MG63 (cell line): ENCODE measurements at regions not wholly inside any gene's neighbourhood (a gene's known extent, or its start where the extent isn't known, plus 50 kb on each side); places are given as distances from the start of the nearest gene placed in this dataset.
"Not testable (repeated sequence)": the region's sequence is repeated elsewhere in the genome, so short reads cannot be mapped to it uniquely, and the experiment has no call there.

Experiments
- DNase-seq: peaks from one replicate; pipeline ENCODE4 v3.0.0-alpha.2; 2020
- H3K27me3 ChIP-seq: fragments of 250-450 bp; sonication (Bioruptor Pico); 2 replicates; pipeline ENCODE4 v1.5.1; 2020; ENCODE audit warnings: mild to moderate bottlenecking, moderate library complexity
- H3K36me3 ChIP-seq: fragments of 250-450 bp; sonication (Bioruptor Pico); 2 replicates; pipeline ENCODE4 v1.5.1; 2020; ENCODE audit warnings: mild to moderate bottlenecking, moderate library complexity
- H3K4me3 ChIP-seq: fragments of 250-450 bp; sonication (Bioruptor Pico); 2 replicates; pipeline ENCODE4 v1.5.1; 2020; ENCODE audit warnings: mild to moderate bottlenecking, moderate library complexity
- H3K9me3 ChIP-seq: fragments of 250-450 bp; sonication (Bioruptor Pico); 2 replicates; pipeline ENCODE4 v1.5.1; 2020; ENCODE audit warnings: mild to moderate bottlenecking, moderate library complexity

GRCh38 chr16:63806794-63807506 lies 1314.9 kb downstream of the CDH11 start:
- Histone ChIP-seq H3K9me3 (no peaks in the 10 kb centered on the region), H3K36me3 (no peaks in the 10 kb centered on the region), H3K4me3 (no peak overlapping the region), H3K27me3 (no peaks in the 10 kb centered on the region)
- DNase-seq = no peak

- H3K4me3 ChIP-seq = no peak overlapping the region
- no peaks in the 10 kb centered on the region for H3K27me3 ChIP-seq
- no peaks in the 10 kb centered on the region for H3K9me3 ChIP-seq
- no peak for DNase-seq
- H3K36me3 ChIP-seq = no peaks in the 10 kb centered on the region
Observed at GRCh38 chr16:63804126-63804525, 1317.7 kb downstream of the CDH11 start.

- DNase-seq = no peak
- Histone ChIP-seq H3K27me3 (no peaks in the 10 kb centered on the region), H3K36me3 (no peaks in the 10 kb centered on the region), H3K9me3 (no peaks in the 10 kb centered on the region), H3K4me3 (no peak overlapping the region)
Observed at GRCh38 chr16:63789603-63790002, 1332.3 kb downstream of the CDH11 start.

GRCh38 chr16:63787014-63787413 lies 1334.8 kb downstream of the CDH11 start:
- DNase-seq = no peak
- Histone ChIP-seq H3K9me3 (no peaks in the 10 kb centered on the region), H3K4me3 (no peak overlapping the region), H3K27me3 (no peaks in the 10 kb centered on the region), H3K36me3 (no peaks in the 10 kb centered on the region)

GRCh38 chr16:63785170-63785569 lies 1336.7 kb downstream of the CDH11 start:
- Histone ChIP-seq H3K36me3 (no peaks in the 10 kb centered on the region), H3K4me3 (no peak overlapping the region), H3K27me3 (no peaks in the 10 kb centered on the region), H3K9me3 (no peaks in the 10 kb centered on the region)
- DNase-seq = no peak

- H3K9me3 ChIP-seq = no peaks in the 10 kb centered on the region
- DNase-seq = no peak
- no peaks in the 10 kb centered on the region for H3K36me3 ChIP-seq
Observed at GRCh38 chr16:63776437-63776836, 1345.4 kb downstream of the CDH11 start.

GRCh38 chr16:63776034-63776433 lies 1345.8 kb downstream of the CDH11 start:
- H3K27me3 ChIP-seq = no peaks in the 10 kb centered on the region

More at GRCh38 chr16:63776437-63776836, 1345.4 kb downstream of the CDH11 start:
- Histone ChIP-seq H3K27me3 (no peaks in the 10 kb centered on the region), H3K4me3 (no peak overlapping the region)

GRCh38 chr16:63774302-63774701 lies 1347.6 kb downstream of the CDH11 start:
- Histone ChIP-seq H3K27me3 (no peaks in the 10 kb centered on the region), H3K4me3 (no peak overlapping the region), H3K36me3 (no peaks in the 10 kb centered on the region), H3K9me3 (no peaks in the 10 kb centered on the region)
- DNase-seq = no peak

More at GRCh38 chr16:63776034-63776433, 1345.8 kb downstream of the CDH11 start:
- no peak for DNase-seq
- no peak overlapping the region for H3K4me3 ChIP-seq
- no peaks in the 10 kb centered on the region for H3K9me3 ChIP-seq
- no peaks in the 10 kb centered on the region for H3K36me3 ChIP-seq

GRCh38 chr16:63769211-63769610 lies 1352.7 kb downstream of the CDH11 start:
- DNase-seq = no peak
- no peaks in the 10 kb centered on the region for H3K27me3 ChIP-seq
- H3K4me3 ChIP-seq = no peak overlapping the region
- H3K36me3 ChIP-seq = no peaks in the 10 kb centered on the region
- H3K9me3 ChIP-seq = no peaks in the 10 kb centered on the region

- H3K36me3 ChIP-seq, DNase-seq, H3K27me3 ChIP-seq, H3K4me3 ChIP-seq, H3K9me3 ChIP-seq: not testable (repeated sequence)
Observed at GRCh38 chr16:63760246-63760645, 1361.6 kb downstream of the CDH11 start.

- Histone ChIP-seq H3K4me3 (no peak overlapping the region), H3K9me3 (no peaks in the 10 kb centered on the region)
- no peak for DNase-seq
Observed at GRCh38 chr16:63752347-63752746, 1369.5 kb downstream of the CDH11 start.

GRCh38 chr16:63749276-63749675 lies 1372.6 kb downstream of the CDH11 start:
- H3K36me3 ChIP-seq = no peaks in the 10 kb centered on the region
- no peaks in the 10 kb centered on the region for H3K9me3 ChIP-seq
- H3K4me3 ChIP-seq = no peak overlapping the region
- DNase-seq = no peak
- no peaks in the 10 kb centered on the region for H3K27me3 ChIP-seq

More at GRCh38 chr16:63752347-63752746, 1369.5 kb downstream of the CDH11 start:
- Histone ChIP-seq H3K27me3 (no peaks in the 10 kb centered on the region), H3K36me3 (no peaks in the 10 kb centered on the region)

- Histone ChIP-seq H3K27me3 (no peaks in the 10 kb centered on the region), H3K36me3 (no peaks in the 10 kb centered on the region), H3K4me3 (no peak overlapping the region), H3K9me3 (no peaks in the 10 kb centered on the region)
- DNase-seq = no peak
Observed at GRCh38 chr16:63745456-63745855, 1376.4 kb downstream of the CDH11 start.

- no peak for DNase-seq
- H3K36me3 ChIP-seq = no peaks in the 10 kb centered on the region
- H3K9me3 ChIP-seq = no peaks in the 10 kb centered on the region
- H3K27me3 ChIP-seq = no peaks in the 10 kb centered on the region
- no peak overlapping the region for H3K4me3 ChIP-seq
Observed at GRCh38 chr16:63744077-63744874, 1377.6 kb downstream of the CDH11 start.

- H3K27me3 ChIP-seq = no peaks in the 10 kb centered on the region
- no peaks in the 10 kb centered on the region for H3K36me3 ChIP-seq
- H3K9me3 ChIP-seq = no peaks in the 10 kb centered on the region
- no peak for DNase-seq
- H3K4me3 ChIP-seq = no peak overlapping the region
Observed at GRCh38 chr16:63742150-63742549, 1379.7 kb downstream of the CDH11 start.

GRCh38 chr16:63737633-63738032 lies 1384.2 kb downstream of the CDH11 start:
- no peak for DNase-seq
- Histone ChIP-seq H3K36me3 (no peaks in the 10 kb centered on the region), H3K9me3 (no peaks in the 10 kb centered on the region), H3K27me3 (no peaks in the 10 kb centered on the region), H3K4me3 (no peak overlapping the region)

- H3K4me3 ChIP-seq = no peak overlapping the region
- DNase-seq = no peak
- H3K36me3 ChIP-seq = no peaks in the 10 kb centered on the region
- no peaks in the 10 kb centered on the region for H3K27me3 ChIP-seq
- no peaks in the 10 kb centered on the region for H3K9me3 ChIP-seq
Observed at GRCh38 chr16:63735456-63735855, 1386.4 kb downstream of the CDH11 start.

- no peak overlapping the region for H3K4me3 ChIP-seq
- H3K9me3 ChIP-seq = no peaks in the 10 kb centered on the region
- no peaks in the 10 kb centered on the region for H3K27me3 ChIP-seq
- H3K36me3 ChIP-seq = no peaks in the 10 kb centered on the region
- no peak for DNase-seq
Observed at GRCh38 chr16:63720848-63721247, 1401.0 kb downstream of the CDH11 start.
